Stimulated activated CD4-positive, alpha-beta T cell treated with anti-CD3 and anti-CD28 coated beads, Interleukin-1b, Interleukin-23, amount 100 ng/mL, for 1 hour (primary cell): ENCODE measurements at regions not wholly inside any gene's neighbourhood (a gene's known extent, or its start where the extent isn't known, plus 50 kb on each side); places are given as distances from the start of the nearest gene placed in this dataset.

ENCODE experiments used
- DNase-seq, 2 donors: peaks; one replicate each; pipeline ENCODE4 v3.0.0-alpha.2; 2020; ENCODE audit warnings: low read depth in 2 of 2

DNA sequence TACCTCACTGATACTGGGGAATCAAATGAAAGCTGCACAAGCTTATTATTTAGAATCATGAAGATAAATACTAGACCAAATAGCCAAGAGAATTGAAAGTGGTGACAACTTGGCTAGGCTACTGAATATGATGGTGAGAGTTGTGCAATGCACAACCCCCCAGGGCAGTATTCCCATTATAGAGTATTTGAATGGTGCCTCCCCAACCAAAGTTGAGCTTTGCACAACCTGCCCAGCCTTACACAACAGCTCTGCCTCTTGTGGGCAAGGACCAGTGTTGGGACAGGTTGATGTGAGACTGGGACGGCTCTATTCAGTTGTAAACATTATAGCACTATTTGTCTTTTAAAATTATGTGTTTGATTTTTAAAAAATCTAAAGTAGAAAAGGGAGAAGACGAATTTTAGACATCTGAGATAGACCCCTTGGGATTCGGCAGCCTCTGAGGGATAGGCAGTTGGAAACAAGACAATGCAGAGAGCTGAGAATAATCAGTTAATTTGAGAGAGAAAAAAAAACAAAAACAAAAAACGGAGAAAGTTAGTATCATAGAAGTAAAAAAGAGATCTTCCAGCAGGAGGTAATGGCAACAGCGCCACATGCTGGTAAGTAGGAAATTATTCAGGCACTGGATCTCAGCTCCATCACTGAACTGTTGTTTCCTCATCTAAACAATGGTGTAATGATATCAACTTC lies 91.0 kb upstream of the KCNA3 start:
- DNase-seq, result peak in 1 of 2 donors; percentile 14

DNA sequence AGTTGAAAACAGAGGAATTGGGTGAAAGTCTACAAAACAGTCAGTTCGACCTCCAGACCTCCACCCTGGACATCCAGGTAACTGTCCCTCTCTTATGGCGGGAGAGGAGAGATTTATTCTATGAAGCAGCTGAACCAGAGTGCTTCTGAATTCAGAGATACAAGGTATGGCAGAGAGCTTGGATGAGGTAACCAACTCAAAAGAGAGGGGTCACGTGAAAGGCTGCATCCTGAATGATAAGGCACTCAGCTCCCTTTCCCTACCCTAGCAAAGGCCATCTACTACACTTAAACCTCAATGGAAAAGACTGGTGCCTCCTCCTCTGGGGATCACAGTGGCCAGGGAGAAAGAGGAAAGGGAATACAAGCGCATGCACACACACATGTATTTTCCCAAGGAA lies 88.4 kb upstream of the KCNA3 start:
- no peak for DNase-seq

DNA sequence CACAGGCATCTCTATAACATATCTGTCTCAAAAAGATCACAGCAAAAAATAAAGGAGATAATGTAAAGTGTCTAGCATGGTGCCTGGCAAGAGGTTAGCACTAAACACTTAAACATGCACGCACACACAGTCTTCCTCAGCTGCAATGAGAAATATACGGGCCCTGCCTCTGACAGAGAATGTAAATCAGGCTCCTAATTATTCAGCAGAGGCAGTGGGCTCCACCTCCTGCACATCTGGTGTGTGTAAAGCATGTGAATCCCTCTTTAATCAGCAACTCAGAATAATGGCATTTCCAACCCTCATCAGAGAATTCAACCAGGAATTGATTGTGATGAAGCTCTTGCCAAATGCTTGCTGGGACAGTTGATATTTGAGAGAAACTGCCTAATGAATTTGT lies 85.6 kb upstream of the KCNA3 start:
- DNase-seq, result no peak

DNA sequence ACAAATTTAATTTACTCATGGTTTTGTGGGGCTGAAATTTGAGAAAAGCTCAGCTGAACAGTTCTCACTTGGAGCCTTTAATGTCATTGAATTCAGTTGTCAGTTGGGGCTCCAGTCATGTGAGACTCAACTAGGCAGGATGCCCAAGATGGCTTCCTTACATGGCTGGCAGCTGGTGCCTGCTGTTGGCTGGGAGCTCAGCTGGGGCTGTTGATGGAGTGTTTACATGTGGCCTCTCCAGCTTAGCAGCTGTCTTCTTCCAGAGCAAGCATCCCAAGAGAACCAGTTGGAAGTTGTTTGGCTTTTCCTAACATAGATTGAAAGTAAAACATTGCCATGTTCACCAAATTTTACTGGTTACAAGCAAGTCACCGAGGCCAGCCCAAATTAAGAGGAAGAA lies 81.8 kb upstream of the KCNA3 start:
- no peak for DNase-seq

- DNase-seq, result no peak
These were observed 78.4 kb upstream of the KCNA3 start for GRCh38 chr1:110752941-110753725.

GRCh38 chr1:110750562-110750961 lies 75.8 kb upstream of the KCNA3 start:
- no peak for DNase-seq

DNA sequence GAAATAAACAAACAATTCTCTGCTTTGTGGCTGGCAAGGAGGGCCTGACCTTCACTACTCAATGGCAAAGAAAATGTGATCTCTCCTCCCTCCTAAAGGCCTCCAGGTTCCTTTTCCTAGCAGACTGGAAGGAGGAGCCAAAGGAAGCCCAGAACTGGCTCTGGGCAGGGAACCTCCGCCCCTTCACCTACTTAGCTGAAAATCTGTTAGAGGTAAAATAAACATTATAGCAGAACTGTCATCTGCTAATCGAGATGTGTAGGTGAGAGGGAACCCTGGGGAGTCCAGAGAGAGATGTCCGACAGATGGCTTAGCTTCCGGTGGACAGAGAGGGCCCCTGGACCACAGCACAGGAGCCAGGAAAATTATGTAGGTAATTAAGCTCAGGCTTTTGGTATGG lies 75.2 kb upstream of the KCNA3 start:
- no peak for DNase-seq

- peak; percentile 9 to 21 for DNase-seq
These were observed 72.0 kb upstream of the KCNA3 start for GRCh38 chr1:110746644-110747259.

GRCh38 chr1:110743397-110743796 lies 68.7 kb upstream of the KCNA3 start:
- DNase-seq, result no peak

DNA sequence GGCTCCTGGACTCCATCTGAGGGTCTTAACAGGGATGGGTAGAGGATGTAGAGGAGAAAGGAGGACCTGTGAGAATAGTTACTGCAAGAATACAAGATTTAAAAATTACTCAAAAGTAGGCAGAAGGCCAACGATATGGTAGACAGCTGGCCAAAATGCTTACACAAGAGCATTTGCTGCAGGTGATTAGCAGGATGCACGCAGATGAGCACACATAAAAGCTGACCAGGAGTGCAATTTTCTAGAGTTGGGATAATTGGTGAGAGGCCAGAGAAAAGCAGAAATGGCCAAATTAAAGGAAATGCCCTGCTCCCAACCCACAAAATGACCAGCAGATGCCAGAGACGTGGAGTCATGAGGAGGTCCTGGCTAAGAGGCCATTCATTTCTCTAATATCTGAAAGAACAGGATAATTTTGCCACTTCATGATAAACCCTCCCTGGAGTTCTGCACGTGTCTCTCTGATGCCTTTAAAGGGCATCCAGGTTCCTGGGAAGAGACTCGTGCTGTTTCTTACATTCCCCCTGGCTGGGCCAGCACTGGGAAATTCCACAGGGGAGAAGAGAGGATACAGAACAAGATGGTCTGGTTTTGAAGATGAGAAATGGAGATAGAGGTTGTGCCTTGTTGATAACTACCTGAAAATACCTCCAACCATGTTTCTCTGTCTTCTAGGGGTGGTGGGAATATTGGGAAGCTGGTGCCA lies 62.3 kb upstream of the KCNA3 start:
- no peak for DNase-seq

- DNase-seq, result no peak
These were observed 59.5 kb upstream of the KCNA3 start for GRCh38 chr1:110734133-110734680.

DNA sequence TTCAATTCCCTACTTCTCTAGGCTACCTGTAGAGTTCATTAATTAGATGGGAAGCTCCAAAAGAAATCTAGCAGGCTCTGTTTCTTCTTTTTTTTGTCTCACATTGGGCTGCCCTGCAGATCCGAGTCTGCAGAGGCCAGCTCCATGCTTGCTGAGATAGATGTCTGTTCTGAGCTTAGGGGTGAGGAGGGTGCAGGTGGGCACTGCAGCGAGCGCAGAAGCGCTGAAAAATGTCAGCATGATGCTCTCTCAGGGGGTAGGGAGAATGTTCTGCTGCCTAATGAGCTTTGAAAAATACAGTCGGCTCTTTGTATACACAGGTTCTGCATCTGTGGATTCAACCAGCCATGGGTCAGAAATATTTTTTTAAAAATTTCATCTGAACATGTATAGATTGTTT lies 56.8 kb upstream of the KCNA3 start:
- DNase-seq, result no peak

GRCh38 chr1:110728388-110729001 lies 53.8 kb upstream of the KCNA3 start:
- DNase-seq, result no peak

GRCh38 chr1:110727246-110727645 lies 52.5 kb upstream of the KCNA3 start:
- DNase-seq, result no peak

DNA sequence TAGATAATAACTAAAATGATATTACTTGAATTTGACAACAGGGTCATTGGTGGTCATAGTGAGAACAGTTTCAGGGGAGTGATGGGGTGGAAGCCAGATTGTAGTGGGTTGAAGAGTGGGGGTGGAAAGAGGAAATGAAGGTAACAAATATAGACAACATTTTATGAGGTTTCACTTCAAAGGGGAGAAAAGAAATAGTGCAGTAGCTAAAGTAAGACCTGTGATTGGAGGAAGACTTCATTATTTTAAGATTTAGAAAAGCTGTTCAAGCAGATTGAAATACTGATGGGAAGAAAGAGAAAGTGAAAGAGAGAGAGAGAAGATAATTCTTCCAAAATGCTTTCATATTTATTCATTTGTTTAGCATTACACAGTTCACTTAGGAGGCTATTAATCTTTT lies 52.0 kb upstream of the KCNA3 start:
- no peak for DNase-seq
